NCI-H82 treated with DMSO at 0.1 percent for 48 hours (cell line): ENCODE measurements at regions not wholly inside any gene's neighbourhood (a gene's known extent, or its start where the extent isn't known, plus 50 kb on each side); places are given as distances from the start of the nearest gene placed in this dataset.
"Not testable (repeated sequence)": the region's sequence is repeated elsewhere in the genome, so short reads cannot be mapped to it uniquely, and the experiment has no call there.

ENCODE experiments used
- DNase-seq: peaks from one replicate; lab custom pipeline; 2025; ENCODE audit not compliant: unreplicated experiment; lab: John Stamatoyannopoulos, UW

DNA sequence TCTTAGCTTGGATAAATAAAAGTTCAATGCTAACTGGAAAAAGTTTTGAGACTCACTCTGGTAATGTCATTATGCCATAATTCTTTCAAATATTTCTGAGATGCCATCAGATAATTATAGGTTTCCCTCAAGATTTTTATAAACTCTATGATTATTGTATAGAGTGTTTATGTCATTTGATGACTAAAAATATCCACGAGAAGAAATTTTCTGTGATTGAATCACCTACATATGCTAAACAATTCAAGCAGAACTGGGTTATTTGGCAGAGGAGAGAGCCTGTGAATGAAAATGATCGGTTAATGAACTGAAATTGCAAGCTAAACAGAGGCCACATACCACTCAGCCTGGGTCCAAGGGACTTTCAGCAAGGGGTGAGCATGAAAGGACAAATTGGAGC, 92.6 kb upstream of the TSC22D1 start:
- DNase-seq = no peak

DNA sequence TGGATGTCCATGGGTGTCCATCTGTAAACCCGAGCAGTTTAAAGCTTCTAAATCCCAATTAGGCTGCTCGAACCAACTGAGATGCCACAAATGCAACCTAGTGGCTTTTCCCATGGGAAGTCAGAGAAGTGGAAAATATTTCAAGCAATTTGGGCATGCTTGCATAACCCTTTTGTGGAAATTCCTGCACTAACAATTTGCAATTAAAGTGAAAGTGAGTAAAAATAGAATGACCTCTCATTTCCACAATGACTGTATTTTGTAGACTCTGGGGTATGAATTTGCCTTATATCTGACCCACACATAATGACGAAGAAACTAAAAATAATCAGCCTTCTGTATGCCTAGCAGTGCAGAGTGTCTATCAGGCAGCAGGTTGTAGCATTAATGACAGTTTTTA, 91.8 kb upstream of the TSC22D1 start:
- DNase-seq = no peak

DNA sequence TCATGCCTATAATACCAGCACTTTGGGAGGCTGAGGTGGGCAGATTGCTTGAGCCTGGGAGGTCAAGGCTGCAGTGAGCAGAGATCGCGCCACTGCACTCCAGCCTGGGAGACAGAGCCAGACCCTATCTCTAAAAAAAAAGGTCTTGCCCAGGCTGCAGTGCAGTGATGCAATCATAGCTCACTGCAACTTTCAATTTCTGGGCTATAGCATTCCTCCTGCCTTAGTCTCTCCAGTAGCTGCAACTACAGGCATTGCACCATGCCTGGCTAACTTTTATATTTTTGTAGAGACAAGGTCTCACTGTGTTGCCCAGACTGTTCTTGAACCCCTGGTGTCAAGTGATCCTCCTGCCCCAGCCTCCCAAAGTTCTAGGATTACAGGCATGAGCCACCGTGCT, 90.4 kb upstream of the TSC22D1 start:
- not testable (repeated sequence) for DNase-seq

DNA sequence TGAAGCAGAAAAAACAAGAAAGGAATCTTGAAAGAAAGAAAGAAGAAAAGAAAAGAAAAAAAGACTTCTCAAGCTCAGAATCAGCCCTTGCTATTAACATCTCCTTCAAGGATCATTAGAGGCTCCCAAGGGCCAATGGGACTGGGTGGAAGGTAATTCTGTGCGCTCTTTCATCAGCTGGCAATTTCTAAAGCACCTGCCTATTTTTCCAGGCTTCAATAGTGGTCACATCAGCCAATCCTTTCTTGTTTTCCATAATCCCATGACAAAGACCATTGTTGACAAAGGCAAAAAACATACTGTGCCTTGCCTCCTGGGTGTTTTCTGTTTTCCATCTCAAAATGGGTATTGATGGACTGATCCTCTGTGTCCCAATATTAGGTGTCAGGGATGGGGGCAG, 88.2 kb upstream of the TSC22D1 start:
- no peak for DNase-seq

DNA sequence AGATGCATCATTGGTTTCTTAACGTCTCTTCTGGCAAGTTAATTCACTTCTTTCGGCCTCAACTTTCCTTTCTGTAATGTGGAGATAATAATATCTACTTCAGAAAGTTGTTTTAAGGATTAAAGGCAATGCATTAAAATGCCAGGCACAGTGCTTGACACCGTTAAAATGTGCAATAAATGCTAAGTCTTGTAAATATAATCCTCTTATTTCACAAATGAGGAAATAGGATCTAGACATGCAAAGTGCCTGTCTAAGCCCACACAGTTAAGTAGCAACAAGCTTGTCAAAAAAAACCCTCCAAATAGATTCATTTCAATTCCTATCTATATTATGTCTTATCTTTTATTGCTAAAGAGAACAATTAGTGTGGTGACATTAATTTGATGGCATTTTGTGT, 86.4 kb upstream of the TSC22D1 start:
- no peak for DNase-seq

DNA sequence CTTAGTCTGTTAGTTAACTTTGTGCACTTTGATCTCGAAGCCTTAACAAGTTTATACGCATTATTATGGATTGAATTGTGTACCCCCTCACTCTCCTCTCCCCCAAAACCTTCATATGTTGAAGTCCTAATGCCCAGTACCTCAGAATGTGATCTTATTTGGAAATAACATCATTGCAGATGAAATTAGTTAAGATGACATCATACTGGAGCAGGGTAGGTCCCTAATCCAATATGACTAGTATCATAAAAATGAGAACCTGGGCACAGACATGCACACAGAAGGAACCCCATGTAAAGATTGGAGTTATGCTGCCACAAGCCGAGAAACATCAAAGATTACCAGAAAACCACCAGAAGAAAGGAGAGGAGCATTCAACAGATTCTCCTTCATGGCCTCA, 85.8 kb upstream of the TSC22D1 start:
- DNase-seq = no peak

DNA sequence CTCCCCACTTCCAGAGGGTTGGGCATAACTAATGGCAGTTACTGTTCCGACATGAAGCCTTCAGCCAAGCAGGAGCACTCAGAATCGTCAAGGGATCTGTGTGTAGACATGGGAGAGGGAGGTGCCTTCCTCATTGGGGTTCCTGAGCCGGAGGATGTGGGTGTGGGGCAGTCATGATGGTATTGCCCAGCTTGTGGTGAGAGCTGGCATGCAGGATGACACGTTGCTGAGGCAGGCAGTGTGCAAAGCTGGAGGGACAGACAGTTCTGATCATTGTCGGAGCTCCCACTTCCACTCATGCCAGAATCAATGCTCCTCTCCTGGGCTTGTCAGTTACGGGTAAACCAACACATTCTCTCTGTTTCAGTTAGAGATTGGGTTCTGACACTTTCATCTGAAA, 83.9 kb upstream of the TSC22D1 start:
- DNase-seq = no peak

DNA sequence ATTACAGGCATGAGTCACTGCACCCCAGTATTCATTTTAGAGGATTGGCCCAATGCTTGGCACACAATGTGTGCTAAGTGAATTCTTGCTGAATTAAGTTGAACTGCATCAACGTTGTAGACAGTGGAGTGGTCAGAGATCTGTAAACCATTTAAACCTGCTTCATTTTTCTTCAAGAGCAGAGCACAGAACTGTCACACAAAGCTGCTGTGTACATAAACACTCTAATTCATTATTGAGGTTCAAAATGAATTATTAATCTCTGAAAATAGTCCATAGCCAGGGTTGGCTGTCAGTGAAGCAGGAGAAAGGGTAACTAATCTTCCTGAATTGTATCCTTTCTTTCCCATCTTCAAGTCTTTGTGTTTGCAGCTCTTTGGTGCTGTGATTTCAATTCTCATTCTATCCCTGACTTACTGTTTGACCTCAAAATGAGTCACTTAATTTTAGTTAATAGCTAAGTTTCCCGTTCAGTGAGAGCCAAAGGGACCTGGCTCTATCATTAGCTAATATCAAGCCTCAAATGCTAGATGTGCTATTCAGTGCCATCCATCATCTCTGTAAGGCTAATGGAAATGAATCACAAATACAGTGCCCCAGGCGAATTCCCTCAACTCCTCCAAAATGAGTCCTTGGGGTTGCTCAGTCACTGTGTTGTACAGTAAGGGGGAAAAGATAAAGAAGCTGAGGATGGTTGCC, 77.0 kb upstream of the TSC22D1 start:
- no peak for DNase-seq

DNA sequence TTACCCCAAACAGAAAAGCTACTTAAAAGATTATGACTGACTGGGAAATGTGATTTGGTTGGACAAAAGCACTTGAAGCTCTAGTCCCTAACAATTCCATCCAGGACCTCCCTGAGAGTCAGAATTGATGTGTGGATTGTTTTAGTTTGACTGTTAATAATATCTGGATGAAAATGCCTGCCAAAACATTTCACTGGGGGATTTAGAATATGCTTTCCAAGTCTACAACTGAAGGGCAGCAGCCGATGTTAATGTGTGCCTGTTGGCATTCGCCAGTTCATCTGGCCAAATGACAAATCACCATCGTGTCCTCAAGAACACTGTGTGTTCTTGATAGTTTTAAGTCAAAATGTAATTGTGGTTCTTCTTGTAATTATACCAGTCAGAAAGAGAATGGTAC, 76.0 kb upstream of the TSC22D1 start:
- peak; percentile 32 for DNase-seq

DNA sequence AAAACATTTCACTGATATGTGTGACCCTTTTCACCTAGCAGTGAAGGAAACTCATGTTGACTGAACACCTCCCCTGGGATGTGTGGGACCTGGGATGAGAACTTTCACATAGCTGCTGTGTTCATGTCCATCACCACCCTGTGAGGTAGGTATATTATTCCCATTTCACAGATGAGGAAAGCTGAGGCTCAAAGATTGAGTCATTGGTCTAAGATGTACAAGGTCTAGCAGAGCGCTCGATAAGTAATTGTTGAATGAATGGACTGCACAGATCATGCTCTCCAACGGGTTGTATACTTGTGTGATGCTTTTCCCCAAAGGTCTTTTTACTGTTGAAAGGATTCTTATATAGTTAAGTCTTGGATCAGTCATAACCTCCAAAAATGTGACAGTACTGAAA, 75.6 kb upstream of the TSC22D1 start:
- no peak for DNase-seq

DNA sequence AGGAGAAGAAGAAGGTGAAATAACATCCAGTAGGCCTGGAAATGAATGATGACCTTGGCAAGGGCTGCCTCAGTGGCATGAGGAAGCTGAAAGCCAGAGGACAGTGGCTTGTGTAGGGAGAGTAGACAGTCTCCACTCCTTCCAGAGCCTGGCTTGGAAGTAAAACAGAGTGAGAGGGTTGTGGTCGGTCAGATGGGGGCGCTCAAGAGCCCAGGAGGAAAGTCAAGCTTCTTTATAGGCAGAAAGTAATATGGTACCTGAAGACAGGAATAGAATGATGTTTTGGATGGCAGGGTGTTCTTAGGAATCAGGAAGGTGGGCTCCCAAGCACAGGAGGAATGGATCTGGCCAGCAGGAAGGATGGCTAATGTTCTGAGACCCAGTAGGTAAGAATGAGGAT, 75.1 kb upstream of the TSC22D1 start:
- no peak for DNase-seq

DNA sequence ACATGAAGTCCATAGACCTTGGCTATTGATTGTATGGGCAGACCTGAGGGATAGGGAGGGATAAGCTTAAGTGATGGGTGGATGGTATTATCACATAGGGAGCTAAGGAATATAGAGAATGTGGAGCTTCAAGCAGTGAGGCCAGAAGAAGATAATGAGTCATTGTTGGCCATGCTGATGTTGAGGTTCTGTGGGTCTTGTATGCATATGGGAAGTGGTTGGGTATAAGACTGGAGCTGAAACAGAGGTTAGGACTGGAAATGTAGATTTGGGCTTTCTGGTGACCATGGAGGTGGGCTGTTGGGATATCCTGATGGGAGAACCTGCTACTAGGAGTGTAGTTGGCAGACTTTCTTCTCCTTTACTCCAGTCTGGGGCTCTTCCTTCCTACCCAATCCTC, 73.7 kb upstream of the TSC22D1 start:
- no peak for DNase-seq

DNA sequence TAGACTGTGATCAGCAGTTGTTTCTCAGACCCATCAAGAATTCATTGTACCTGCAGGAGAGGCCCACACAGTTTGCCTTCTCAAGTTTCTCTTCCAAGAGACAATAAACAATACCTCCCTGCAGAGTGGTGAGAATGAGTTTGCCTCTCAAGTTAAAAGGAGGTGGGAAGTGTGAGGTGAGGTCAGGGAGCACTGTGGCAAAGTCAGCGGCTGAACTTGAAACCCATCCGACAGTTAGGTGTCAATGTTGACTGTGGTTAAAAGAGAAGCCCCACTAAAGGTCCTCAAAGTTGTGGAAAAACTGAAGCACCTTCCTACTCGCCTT, 72.9 kb upstream of the TSC22D1 start:
- no peak for DNase-seq

DNA sequence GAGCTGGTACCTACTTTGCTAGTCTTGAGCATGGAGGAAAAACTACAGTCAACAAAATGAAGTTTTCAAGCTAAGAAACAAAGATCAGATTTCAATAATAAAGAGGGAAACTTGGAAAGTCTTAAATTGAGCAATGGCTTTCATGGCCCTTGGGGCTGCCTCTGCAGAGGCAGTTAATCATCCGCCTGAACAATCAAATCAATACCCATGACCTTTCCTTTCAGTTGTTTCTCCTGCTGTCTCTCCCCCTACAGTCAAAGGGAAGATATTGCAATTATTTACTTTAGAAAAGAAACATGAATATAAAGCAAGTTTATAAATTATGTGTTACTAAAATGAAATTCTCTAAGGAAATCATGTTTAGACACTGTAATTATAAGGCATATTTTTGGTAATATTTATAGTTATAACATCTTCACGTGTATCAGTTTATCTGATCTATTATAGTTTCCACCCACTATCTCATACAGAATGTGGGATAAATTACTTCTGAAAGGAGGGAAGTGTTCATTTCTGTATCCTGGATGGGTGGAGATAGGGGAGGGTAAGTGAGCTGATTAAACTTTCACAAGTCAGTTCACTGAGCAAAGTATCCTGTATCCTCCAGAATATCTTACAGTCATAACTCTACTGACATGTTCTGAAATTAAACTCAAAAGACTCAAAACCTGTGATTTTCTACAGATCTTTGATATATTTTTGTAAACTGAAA, 72.4 kb upstream of the TSC22D1 start:
- no peak for DNase-seq

DNA sequence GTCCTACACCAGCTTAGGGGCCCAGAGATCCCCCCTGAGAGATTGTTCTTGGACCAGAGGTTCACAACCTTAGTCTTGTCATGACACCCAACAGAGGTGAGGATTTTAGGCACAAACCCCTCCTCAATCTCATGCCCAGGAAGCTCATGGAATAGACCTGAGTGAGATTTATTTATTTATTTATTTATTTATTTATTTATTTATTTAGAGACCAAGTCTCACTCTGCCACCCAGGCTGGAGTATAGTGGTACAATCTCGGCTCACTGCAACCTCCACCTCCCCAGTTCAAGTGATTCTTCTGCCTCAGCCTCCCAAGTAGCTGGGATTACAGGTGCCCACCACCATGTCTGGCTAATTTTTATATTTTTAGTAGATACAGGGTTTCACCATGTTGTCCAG, 71.4 kb upstream of the TSC22D1 start:
- DNase-seq = not testable (repeated sequence)

DNA sequence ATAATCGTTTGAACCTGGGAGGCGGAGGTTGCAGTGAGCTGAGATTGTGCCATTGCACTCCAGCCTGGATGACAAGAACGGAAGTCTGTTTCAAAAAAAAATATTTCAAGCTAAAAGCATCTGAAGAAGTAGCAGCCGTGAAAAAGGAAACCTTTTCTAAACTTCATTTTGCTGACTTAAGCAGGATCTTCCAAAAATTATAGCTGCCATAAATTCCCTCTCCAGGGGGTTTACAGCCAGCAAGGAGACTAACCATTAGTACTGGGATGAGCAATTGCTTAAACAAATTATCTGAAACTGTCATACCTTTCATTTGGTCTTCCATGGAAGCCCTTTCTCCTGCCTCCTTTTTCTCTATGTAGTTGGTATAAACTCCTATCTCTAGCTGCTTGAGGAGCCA, 69.9 kb upstream of the TSC22D1 start:
- no peak for DNase-seq

DNA sequence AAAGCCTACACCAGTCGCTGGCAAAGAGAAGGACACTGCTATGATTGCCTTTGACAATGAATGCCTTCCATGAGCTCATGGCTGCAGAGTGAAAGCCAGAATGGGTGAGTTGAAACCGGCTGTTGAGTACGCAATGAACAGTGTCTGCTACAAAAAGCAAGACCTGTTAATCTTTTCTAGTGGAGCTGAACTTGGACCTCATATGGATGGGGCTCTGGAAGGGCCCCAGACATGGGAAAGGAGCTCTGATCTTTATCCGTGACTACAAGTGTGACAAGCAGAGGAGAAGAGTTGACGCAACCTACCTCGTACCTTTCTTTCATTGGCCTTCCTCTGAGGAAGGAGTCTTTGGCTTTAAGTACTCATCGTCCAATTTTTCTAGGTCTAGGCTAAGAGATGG, 67.1 kb upstream of the TSC22D1 start:
- DNase-seq = no peak

DNA sequence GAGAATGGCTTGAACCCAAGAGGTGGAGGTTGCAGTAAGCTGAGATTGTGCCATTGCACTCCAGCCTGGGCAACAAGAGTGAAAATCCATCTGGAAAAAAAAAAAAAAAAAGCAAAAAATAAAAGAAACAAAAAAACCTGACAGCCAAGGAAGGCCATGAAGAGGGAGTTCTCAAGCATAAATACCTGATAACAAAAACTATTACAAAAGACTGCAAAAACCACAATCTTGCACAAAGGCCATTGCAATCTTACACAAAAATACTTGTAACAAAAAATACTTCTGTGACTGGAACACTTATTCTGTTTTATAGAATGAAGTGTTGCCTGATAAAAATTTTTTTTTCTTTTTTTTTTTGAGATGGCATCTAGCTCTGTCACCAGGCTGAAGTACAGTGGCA, 61.5 kb upstream of the TSC22D1 start:
- no peak for DNase-seq

DNA sequence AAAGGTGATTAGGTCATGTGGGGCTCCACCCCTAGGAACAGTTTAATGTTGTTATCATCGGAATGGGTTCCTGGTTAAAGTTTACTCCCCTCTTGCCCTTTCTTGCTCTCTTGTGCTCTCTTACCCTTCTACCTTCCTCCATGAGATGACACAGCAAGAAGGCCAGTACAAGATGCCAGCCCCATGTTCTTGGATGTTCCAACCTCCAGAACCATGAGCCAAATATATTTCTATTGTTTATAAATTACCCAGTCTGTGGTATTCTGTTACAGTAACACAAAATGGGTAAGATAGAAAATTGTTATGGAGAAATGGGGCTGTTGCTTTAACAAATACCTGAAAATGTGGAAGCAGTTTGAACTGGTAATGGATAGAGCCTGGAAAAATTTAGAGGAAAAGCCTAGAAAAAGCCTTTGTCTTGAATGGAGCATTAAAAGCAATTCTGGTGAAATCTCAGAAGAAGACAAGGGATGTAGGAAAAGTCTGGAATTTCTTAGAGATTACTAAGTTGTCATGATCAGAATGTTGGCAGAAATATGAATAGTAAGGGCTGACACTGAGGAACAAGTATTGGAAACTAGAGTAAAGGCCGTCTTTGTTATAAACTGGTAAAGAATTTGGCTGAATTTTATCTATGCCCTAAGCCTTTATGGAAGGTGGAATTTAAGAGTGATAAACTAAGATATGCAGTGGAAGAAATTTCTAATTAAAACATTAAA, 53.5 kb upstream of the TSC22D1 start:
- no peak for DNase-seq

DNA sequence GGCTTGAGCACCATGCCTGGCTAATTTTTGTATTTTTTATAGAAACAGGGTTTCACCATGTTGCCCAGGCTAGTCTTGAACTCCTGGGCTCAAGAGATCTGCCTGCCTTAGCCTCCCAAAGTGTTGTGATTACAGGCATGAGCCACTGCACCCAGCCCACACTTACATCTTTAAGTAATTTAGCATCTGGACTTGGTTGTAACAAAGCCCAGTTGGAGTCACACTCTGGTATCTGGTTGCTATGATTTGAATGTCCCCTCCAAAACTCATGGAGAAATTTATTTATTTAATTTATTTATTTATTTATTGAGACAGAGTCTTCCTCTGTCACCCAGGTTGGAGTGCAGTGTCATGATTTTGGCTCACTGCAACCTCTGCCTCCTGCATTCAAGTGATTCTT, 52.7 kb upstream of the TSC22D1 start:
- DNase-seq = not testable (repeated sequence)

DNA sequence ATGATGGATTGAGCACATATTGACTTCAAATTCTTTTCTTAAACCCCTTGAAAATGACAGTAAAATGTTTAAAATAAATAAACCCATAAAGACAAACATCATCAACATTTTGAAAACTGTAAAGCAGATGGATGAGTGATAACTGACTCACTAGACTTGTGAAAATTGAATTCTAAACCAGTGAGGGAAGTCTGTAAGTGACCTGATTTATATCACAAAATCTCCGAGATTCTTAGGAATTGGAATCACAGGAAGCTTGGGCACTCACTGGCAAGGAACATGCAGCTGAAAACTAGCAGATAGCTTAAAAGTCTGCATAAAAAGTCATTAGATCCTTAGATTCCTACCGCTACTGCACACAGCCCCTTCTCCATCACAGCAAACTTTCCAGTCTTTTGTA, 51.3 kb upstream of the TSC22D1 start:
- no peak for DNase-seq

DNA sequence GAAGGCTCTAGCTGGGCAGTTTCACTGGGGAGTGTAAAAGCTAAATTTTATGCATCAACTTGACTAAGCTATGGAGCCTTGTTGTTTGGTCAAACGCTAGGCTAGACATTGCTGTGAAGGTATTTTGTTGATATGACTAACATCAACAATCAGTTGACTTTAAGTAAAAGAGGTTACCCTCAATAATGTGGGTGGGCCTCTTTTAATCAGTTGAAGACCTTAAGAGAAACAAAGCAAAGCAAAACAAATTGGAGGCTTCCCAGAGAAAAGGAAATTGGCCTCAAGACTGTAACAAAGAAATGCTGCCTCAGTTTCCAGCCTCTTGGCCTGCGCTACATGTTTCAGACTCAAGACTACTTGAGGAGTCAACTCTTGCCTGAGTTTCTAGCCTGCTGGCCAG, 50.0 kb upstream of the TSC22D1 start:
- no peak for DNase-seq
